AG04450 (cell line): ENCODE measurements at regions not wholly inside any gene's neighbourhood (a gene's known extent, or its start where the extent isn't known, plus 50 kb on each side); places are given as distances from the start of the nearest gene placed in this dataset.

Experiments
- CTCF ChIA-PET: fragments of 300-600, 350-600 bp; formaldehyde crosslinking; extraction: SDS; loops from one replicate; lab custom pipeline; 2022; ENCODE audit warnings: antibody characterized with exemption, inconsistent platforms; lab: Charles Lee
- POLR2A ChIA-PET: fragments of 350-600 bp; formaldehyde crosslinking; extraction: SDS; loops from one replicate; lab custom pipeline; 2021; ENCODE audit warnings: antibody characterized with exemption, inconsistent platforms; lab: Yijun Ruan, JAX
- DNase-seq: peaks from one replicate; pipeline ENCODE4 v3.0.0-alpha.2; 2011; ENCODE audit warnings: low read depth, low spot score
- H3K27ac ChIP-seq: one replicate; pipeline ENCODE4 v1.5.1; 2012; ENCODE audit warnings: low read depth, low read length, control low read depth
- H3K27me3 ChIP-seq: one replicate; pipeline ENCODE4 v1.6.0; 2012; ENCODE audit warnings: low read length; ENCODE audit not compliant: control insufficient read depth, insufficient read depth
- H3K4me3 ChIP-seq: 2 replicates; pipeline ENCODE4 v1.5.1; 2011; ENCODE audit warnings: mild to moderate bottlenecking, low read depth, low read length, control low read depth
- H3K9me3 ChIP-seq: 2 replicates; pipeline ENCODE4 v1.5.1; 2012; ENCODE audit warnings: low read length; ENCODE audit not compliant: control insufficient read depth, insufficient read depth
- TF ChIP-seq, protein P1 (sequence below): IDR thresholded peaks from 2 replicates; pipeline ENCODE4 v1.5.1; 2011; ENCODE audit warnings: low read depth, low read length, control low read depth, inconsistent platforms

DNA sequence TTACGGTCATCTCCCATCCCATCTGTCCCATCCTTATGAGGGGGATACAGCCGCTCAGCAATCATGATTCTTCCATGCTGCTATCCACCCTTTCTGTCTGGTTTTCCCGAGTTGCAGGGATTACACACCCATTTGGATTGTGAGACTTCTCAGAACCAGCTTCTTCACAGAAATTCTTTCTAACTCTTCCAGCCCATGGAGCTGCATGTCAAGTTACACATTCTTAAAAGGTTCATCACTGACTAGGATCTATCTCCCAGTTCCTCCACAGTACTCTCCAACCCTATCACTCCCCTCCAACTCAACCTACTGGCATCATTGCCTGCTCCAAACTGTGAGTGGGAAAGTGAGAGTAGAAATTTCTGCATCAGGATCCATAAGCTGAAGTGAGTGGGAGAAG is 558.2 kb upstream of the TNP1 start:
- H3K9me3 ChIP-seq = no peaks in the 10 kb centered on the region
- H3K27ac ChIP-seq = peak overlapping the region; percentile 21
- POLR2A ChIA-PET = interaction anchor here (0.6 to 1.2 kb wide), 3 partner anchors 16 to 27 kb away, joined by 3 to 4 read pairs (median 3); no protein-coding TSS in a partner anchor
- TF ChIP-seq, protein P1, sequence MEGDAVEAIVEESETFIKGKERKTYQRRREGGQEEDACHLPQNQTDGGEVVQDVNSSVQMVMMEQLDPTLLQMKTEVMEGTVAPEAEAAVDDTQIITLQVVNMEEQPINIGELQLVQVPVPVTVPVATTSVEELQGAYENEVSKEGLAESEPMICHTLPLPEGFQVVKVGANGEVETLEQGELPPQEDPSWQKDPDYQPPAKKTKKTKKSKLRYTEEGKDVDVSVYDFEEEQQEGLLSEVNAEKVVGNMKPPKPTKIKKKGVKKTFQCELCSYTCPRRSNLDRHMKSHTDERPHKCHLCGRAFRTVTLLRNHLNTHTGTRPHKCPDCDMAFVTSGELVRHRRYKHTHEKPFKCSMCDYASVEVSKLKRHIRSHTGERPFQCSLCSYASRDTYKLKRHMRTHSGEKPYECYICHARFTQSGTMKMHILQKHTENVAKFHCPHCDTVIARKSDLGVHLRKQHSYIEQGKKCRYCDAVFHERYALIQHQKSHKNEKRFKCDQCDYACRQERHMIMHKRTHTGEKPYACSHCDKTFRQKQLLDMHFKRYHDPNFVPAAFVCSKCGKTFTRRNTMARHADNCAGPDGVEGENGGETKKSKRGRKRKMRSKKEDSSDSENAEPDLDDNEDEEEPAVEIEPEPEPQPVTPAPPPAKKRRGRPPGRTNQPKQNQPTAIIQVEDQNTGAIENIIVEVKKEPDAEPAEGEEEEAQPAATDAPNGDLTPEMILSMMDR = no peak
- no peaks in the 10 kb centered on the region for H3K27me3 ChIP-seq
- peak; percentile 44 for DNase-seq
- CTCF ChIA-PET = no interaction called here
- H3K4me3 ChIP-seq = no peak overlapping the region

DNA sequence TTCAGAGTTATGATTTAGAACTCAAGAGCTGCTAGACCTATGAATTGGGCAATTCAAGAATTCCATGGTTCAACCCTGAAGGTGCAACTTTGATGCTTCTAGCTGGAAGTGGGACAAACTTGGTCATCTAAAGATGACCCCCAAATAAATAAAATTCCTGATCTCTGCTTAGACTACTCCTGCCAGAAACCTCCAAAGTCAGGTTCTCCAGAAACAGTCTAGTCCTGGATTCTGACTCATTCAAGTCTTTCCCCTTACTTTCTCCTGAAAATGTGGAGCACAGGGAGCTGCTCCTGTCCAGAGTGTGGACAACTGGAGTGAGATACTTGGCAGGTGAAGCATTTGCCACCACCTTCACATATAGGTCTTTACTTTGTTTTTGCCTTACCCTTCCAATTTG is 557.7 kb upstream of the TNP1 start:
- no peak overlapping the region for H3K4me3 ChIP-seq
- CTCF ChIA-PET = no interaction called here
- TF ChIP-seq, protein P1 = no peak
- no peaks in the 10 kb centered on the region for H3K9me3 ChIP-seq
- no peak overlapping the region for H3K27ac ChIP-seq
- DNase-seq = no peak
- POLR2A ChIA-PET = interaction anchor here (0.6 to 1.2 kb wide), 5 partner anchors 17 to 293 kb away, joined by 3 to 9 read pairs (median 3); no protein-coding TSS in a partner anchor
- no peaks in the 10 kb centered on the region for H3K27me3 ChIP-seq

DNA sequence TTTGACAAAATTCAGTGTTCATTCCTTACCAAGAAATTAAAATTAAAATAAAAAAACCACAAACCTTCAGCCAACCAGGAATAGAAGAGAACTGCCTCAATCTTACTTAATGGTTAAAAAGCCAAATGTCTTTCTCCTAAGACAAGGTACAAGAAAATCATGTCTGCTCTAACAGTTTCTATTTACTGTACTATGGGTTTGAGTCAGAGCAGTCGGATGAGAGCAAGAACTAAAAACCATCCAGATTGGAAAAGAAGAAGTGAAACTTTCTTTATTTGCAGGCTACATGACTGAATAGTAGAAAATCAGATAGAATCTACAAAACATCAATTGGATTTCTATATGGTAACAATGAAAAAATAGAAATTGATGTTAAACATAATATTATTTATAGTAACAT is 555.5 kb upstream of the TNP1 start:
- H3K27me3 ChIP-seq = no peaks in the 10 kb centered on the region
- H3K9me3 ChIP-seq = no peaks in the 10 kb centered on the region
- H3K27ac ChIP-seq = no peak overlapping the region
- no peak overlapping the region for H3K4me3 ChIP-seq
- TF ChIP-seq, protein P1 = no peak
- CTCF ChIA-PET = no interaction called here
- no peak for DNase-seq
- POLR2A ChIA-PET = no interaction called here

DNA sequence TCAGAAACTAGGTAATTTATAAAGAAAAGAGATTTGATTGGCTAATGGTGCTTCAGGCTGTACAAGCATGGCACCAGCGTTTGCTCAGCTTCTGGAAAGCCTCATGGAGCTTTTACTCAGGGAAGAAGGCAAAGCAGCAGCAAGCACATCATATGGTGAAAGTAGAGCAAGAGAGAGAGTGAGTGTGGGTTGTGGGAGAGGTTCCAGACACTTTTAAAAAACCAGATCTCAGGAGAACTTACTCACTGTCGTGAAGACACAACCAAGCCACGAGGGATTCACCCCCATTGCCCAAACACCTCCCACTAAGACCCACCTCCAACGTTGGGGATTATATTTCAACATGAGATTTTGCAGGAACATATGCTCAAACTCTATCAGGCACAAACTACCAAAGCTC is 554.6 kb upstream of the TNP1 start:
- ChIA-PET CTCF (no interaction called here), POLR2A (no interaction called here)
- no peaks in the 10 kb centered on the region for H3K9me3 ChIP-seq
- H3K4me3 ChIP-seq = no peak overlapping the region
- no peak overlapping the region for H3K27ac ChIP-seq
- H3K27me3 ChIP-seq = no peaks in the 10 kb centered on the region
- no peak for DNase-seq
- TF ChIP-seq, protein P1 = no peak

DNA sequence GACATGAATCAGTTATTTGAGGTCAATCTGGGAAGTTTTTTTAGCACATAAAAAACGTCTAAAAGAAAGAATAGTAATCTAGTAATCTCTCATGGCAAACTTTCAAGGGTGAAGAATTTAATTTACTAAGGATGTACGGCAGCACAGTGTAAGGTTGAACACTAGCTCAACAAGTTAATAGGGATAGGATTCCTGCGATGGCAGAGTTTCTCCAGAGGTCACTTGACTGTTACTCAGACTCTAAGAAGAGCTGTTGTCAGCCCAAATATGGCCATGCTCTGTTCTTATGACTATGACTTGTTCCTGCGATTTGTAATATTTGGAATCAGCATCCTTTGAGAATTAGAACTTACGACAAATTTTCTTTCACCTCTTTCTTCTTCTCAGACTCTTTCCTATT is 553.3 kb upstream of the TNP1 start:
- Histone ChIP-seq H3K27ac (no peak overlapping the region), H3K27me3 (no peaks in the 10 kb centered on the region), H3K9me3 (no peaks in the 10 kb centered on the region), H3K4me3 (no peak overlapping the region)
- ChIA-PET CTCF (no interaction called here), POLR2A (interaction anchor here (0.7 to 1.0 kb wide), 2 partner anchors 21 to 718 kb away, joined by 3 to 5 read pairs; partner anchors contain the start of gene IGFBP5)
- TF ChIP-seq, protein P1 = no peak
- DNase-seq = no peak
